ENCODE measurements at regions not wholly inside any gene's neighbourhood (a gene's known extent, or its start where the extent isn't known, plus 50 kb on each side); places are given as distances from the start of the nearest gene placed in this dataset.

- no peak for ATAC-seq (replicated peaks; ENCODE audit: extremely low read depth, poor library complexity, severe bottlenecking)
- peaks cover 20% of the 10 kb centered on the region for H3K27me3 Mint-ChIP-seq
- peaks cover 8% of the 10 kb centered on the region for H3K4me1 Mint-ChIP-seq
- H3K9me3 Mint-ChIP-seq = no peaks in the 10 kb centered on the region
- no peak overlapping the region for H3K4me3 Mint-ChIP-seq
- peaks cover 3% of the 10 kb centered on the region for H3K36me3 Mint-ChIP-seq (ENCODE audit: insufficient read depth)
- DNase-seq (ENCODE audit: low spot score in 2 of 2) = no peak
- H3K27ac Mint-ChIP-seq (ENCODE audit: low read depth) = no peak overlapping the region
Observed at GRCh38 chrX:134177527-134177926, 59.5 kb upstream of the CCDC160 start.

- ATAC-seq (replicated peaks; ENCODE audit: extremely low read depth, poor library complexity, severe bottlenecking) (no peak), DNase-seq (ENCODE audit: low spot score in 2 of 2) (no peak)
- Mint-ChIP-seq H3K4me3 (no peak overlapping the region), H3K9me3 (no peaks in the 10 kb centered on the region), H3K27me3 (peaks cover 15% of the 10 kb centered on the region), H3K27ac (ENCODE audit: low read depth) (no peak overlapping the region), H3K36me3 (ENCODE audit: insufficient read depth) (no peaks in the 10 kb centered on the region), H3K4me1 (no peaks in the 10 kb centered on the region)
Observed at GRCh38 chrX:134180601-134181274, 56.2 kb upstream of the CCDC160 start.

DNA sequence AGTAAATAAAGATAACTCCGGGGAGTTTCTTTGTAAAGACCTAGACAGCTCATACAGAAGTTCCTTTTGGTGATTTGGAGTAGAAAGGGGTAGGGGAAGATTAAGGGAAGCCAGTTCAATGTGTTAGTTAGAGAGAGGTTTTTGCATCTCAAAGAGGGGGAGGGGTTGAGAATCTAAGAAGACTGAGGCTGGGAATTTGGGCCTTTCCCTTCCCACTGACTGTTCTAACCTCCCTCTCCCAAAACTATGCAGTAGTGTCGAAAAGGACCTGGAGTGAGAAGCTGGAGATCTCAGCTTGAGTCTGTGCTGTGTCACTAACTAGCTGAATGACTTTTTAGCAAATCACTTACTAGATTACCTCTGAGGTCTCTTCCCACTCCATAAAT lies 55.7 kb upstream of the CCDC160 start:
- no peaks in the 10 kb centered on the region for H3K9me3 Mint-ChIP-seq
- no peaks in the 10 kb centered on the region for H3K36me3 Mint-ChIP-seq (ENCODE audit: insufficient read depth)
- no peak for DNase-seq (ENCODE audit: low spot score in 2 of 2)
- no peak for ATAC-seq (replicated peaks; ENCODE audit: extremely low read depth, poor library complexity, severe bottlenecking)
- no peak overlapping the region for H3K4me3 Mint-ChIP-seq
- H3K27ac Mint-ChIP-seq (ENCODE audit: low read depth) = no peak overlapping the region
- peaks cover 13% of the 10 kb centered on the region for H3K27me3 Mint-ChIP-seq
- no peaks in the 10 kb centered on the region for H3K4me1 Mint-ChIP-seq

DNA sequence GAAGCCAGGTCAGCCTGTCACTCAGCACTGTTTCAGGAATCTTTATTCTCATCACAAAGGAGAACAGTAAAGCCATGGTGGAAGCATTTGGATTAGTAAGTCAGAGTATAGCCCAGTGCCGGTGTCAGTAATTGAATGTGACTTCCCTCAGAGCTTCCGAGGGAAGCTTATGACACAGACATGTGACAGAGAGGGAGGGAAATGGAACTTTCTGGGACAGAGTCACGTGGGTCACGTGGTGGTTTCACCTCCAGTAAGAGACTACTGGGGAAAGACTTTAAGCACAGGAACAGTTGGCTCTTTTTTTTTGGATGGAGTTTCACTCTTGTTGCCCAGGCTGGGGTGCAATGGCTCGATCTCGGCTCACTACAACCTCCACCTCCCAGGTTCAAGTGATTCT lies 53.3 kb upstream of the CCDC160 start:
- no peak overlapping the region for H3K4me3 Mint-ChIP-seq
- H3K27ac Mint-ChIP-seq (ENCODE audit: low read depth) = no peak overlapping the region
- H3K27me3 Mint-ChIP-seq = peaks cover 13% of the 10 kb centered on the region
- peaks cover 6% of the 10 kb centered on the region for H3K4me1 Mint-ChIP-seq
- H3K36me3 Mint-ChIP-seq (ENCODE audit: insufficient read depth) = no peaks in the 10 kb centered on the region
- ATAC-seq (replicated peaks; ENCODE audit: extremely low read depth, poor library complexity, severe bottlenecking) = no peak
- no peaks in the 10 kb centered on the region for H3K9me3 Mint-ChIP-seq
- DNase-seq (ENCODE audit: low spot score in 2 of 2) = no peak

- DNase-seq (ENCODE audit: low spot score in 2 of 2) (no peak), ATAC-seq (replicated peaks; ENCODE audit: extremely low read depth, poor library complexity, severe bottlenecking) (no peak)
- H3K27ac Mint-ChIP-seq (ENCODE audit: low read depth) = no peak overlapping the region
- H3K27me3 Mint-ChIP-seq = peaks cover 11% of the 10 kb centered on the region
- H3K36me3 Mint-ChIP-seq (ENCODE audit: insufficient read depth) = no peaks in the 10 kb centered on the region
- H3K9me3 Mint-ChIP-seq = no peaks in the 10 kb centered on the region
- H3K4me1 Mint-ChIP-seq = peaks cover 6% of the 10 kb centered on the region
- no peak overlapping the region for H3K4me3 Mint-ChIP-seq
Observed at GRCh38 chrX:134184936-134185335, 52.0 kb upstream of the CCDC160 start.

DNA sequence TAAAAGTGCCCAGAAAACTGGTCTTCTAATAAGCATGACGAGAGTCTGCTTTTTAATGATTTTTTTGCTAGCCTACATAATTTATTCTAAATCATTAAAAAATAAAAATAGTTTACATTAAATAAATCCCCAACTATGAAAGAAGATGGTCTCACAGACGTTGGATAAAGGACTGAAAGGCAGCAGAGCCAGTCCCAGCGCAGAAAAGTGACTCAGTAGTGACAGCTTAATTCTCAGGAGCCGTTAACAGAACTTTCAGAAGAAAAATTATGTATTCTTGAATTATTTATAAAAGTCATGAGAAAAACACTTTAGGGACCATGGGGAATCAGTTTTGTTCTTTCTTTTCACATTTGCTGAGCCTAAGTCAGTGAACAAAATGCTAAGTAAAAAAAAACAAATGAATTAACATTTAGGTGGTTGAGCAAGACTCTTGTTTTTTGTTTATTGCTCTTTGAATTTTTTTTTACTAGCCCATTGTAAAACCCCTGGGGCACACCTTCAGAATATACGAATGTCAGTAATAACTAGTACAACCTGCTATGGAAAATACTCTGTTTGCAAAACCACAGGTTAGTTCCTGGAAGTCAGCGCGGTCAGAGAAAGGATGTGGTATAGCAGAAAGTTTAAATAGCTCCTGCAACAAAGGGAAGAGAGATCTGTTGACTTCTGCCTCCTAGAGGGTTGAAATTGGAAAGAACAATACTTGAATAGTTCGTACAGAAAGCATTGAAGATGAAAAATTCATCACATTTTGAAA lies 50.4 kb upstream of the CCDC160 start:
- no peaks in the 10 kb centered on the region for H3K9me3 Mint-ChIP-seq
- H3K4me3 Mint-ChIP-seq = peak overlapping the region; percentile 45
- ATAC-seq (replicated peaks; ENCODE audit: extremely low read depth, poor library complexity, severe bottlenecking) = peak; percentile 78
- no peaks in the 10 kb centered on the region for H3K27me3 Mint-ChIP-seq
- peaks cover 6% of the 10 kb centered on the region for H3K4me1 Mint-ChIP-seq
- H3K36me3 Mint-ChIP-seq (ENCODE audit: insufficient read depth) = no peaks in the 10 kb centered on the region
- peak in 1 of 2 donors; percentile 11 for DNase-seq (ENCODE audit: low spot score in 2 of 2)
- H3K27ac Mint-ChIP-seq (ENCODE audit: low read depth) = no peak overlapping the region

Data from central memory CD8-positive, alpha-beta T cell (primary cell).